Esophagus squamous epithelium (tissue), 4 donors: ENCODE measurements at regions not wholly inside any gene's neighbourhood (a gene's known extent, or its start where the extent isn't known, plus 50 kb on each side); places are given as distances from the start of the nearest gene placed in this dataset.

Source experiments
- CTCF ChIP-seq, 6 experiments: fragments of 450-650 bp in 4 of 6; fragments of 200-600 bp in 2 of 6; sonication (generic) in 2 of 6; IDR thresholded peaks; one replicate each; pipeline ENCODE4 v1.5.1; 2016 to 2019; ENCODE audit warnings: antibody characterized with exemption in 6 of 6, mild to moderate bottlenecking in 4 of 6, moderate library complexity in 4 of 6
- POLR2A ChIP-seq, 4 donors: fragments of 450-650 bp; IDR thresholded peaks; one replicate each; pipeline ENCODE4 v1.6.1; 2017; ENCODE audit warnings: antibody characterized with exemption in 4 of 4, mild to moderate bottlenecking in 4 of 4, moderate library complexity in 3 of 4

- TF ChIP-seq CTCF (IDR thresholded peaks at IDR 0.05) = no peak
- TF ChIP-seq POLR2A (IDR thresholded peaks at IDR 0.05) = no peak
Observed at GRCh38 chr4:30838331-30838730, 118.2 kb downstream of the PCDH7 start.
